ENCODE measurements at regions not wholly inside any gene's neighbourhood (a gene's known extent, or its start where the extent isn't known, plus 50 kb on each side); places are given as distances from the start of the nearest gene placed in this dataset.

- TF ChIP-seq CTCF (IDR thresholded peaks at IDR 0.05) (no peak), POLR2A (IDR thresholded peaks at IDR 0.05) (no peak), POLR2AphosphoS5 (IDR thresholded peaks at IDR 0.05) (no peak)
Measured at GRCh38 chr9:89848060-89849040, 243.5 kb downstream of the GADD45G start.

All from gastroesophageal sphincter (tissue), 3 donors.